A549 (cell line): ENCODE measurements at regions not wholly inside any gene's neighbourhood (a gene's known extent, or its start where the extent isn't known, plus 50 kb on each side); places are given as distances from the start of the nearest gene placed in this dataset.

Experiments used
- ATAC-seq, 2 experiments: fragments of 200-7000 bp in 1 of 2; fragments of >200 bp in 1 of 2; cut with Nextera tagmentation in 1 of 2; cut with Tn5 transposase in 1 of 2; 3 replicates each; pipeline versions ENCODE4 v1.8.0 to v1.9.1; 2018 to 2020; ENCODE audit warnings: mild to moderate bottlenecking in 1 of 2, moderate library complexity in 1 of 2
- CTCF ChIA-PET: fragments of 300-600 bp; sonication (Branson Sonifier 250); formaldehyde crosslinking; extraction: SDS; loops from one replicate; lab custom pipeline; 2021; ENCODE audit warnings: antibody characterized with exemption, inconsistent platforms; lab: Yijun Ruan, JAX
- POLR2A ChIA-PET: fragments of 350-600 bp; formaldehyde crosslinking; extraction: SDS; loops from one replicate; lab custom pipeline; 2021; ENCODE audit warnings: antibody characterized with exemption, inconsistent platforms; lab: Yijun Ruan, JAX
- DNase-seq, 2 experiments: peaks; one replicate each; pipeline versions ENCODE4 v3.0.0 to v3.0.0-alpha.2; 2011 to 2016; ENCODE audit warnings: low read depth in 1 of 2, low spot score in 1 of 2
- FAIRE-seq: peaks from 2 replicates; lab custom pipeline; 2011; peaks lifted over from hg19 to GRCh38; lab: Jason Lieb, UNC
- H3K27ac ChIP-seq, 2 experiments: fragments of >200 bp; sonication (Bioruptor Twin); formaldehyde crosslinking; 3 replicates each; pipeline ENCODE4 v1.5.1; 2016 to 2017
- H3K4me1 ChIP-seq: fragments of >200 bp; sonication (Bioruptor Twin); formaldehyde crosslinking; 3 replicates; pipeline ENCODE4 v1.6.1; 2016
- H3K4me2 ChIP-seq: fragments of >200 bp; sonication (Bioruptor Twin); formaldehyde crosslinking; 3 replicates; pipeline ENCODE4 v1.6.1; 2016
- H3K4me3 ChIP-seq: fragments of >200 bp; sonication (Bioruptor Twin); formaldehyde crosslinking; 3 replicates; pipeline ENCODE4 v1.5.1; 2016
- H3K9me3 ChIP-seq: fragments of >200 bp; sonication (Bioruptor Twin); formaldehyde crosslinking; 3 replicates; pipeline ENCODE4 v1.6.1; 2016
- ATOH8 ChIP-seq: fragments of 250-450 bp; sonication (Bioruptor Pico); IDR thresholded peaks from 2 replicates; pipeline ENCODE4 v1.5.0; 2020; ENCODE audit warnings: low read depth, mild to moderate bottlenecking, moderate library complexity
- BCL3 ChIP-seq: fragments of >200 bp; sonication (Bioruptor Twin); formaldehyde crosslinking; IDR thresholded peaks from 3 replicates; pipeline ENCODE4 v1.6.1; 2016
- CBX2 ChIP-seq: fragments of 200-600 bp; sonication (generic); IDR thresholded peaks from 2 replicates; pipeline ENCODE4 v1.6.1; 2016; ENCODE audit warnings: low read depth, mild to moderate bottlenecking, borderline replicate concordance
- CHD4 ChIP-seq: fragments of 200-600 bp; sonication (generic); IDR thresholded peaks from 2 replicates; pipeline ENCODE4 v1.6.1; 2016; ENCODE audit warnings: antibody characterized with exemption, mild to moderate bottlenecking, borderline replicate concordance
- E2F6 ChIP-seq: IDR thresholded peaks from 2 replicates; pipeline ENCODE4 v1.6.1; 2012; ENCODE audit warnings: low read depth, borderline replicate concordance
- ELK1 ChIP-seq: fragments of 150-350 bp; IDR thresholded peaks from 2 replicates; pipeline ENCODE4 v1.6.1; 2014; ENCODE audit warnings: low read depth, mild to moderate bottlenecking, low read length
- FOXS1 ChIP-seq: fragments of 250-450 bp; sonication (Bioruptor Pico); IDR thresholded peaks from 2 replicates; pipeline ENCODE4 v1.5.0; 2020; ENCODE audit warnings: mild to moderate bottlenecking, moderate library complexity
- HDAC2 ChIP-seq: fragments of 200-600 bp; sonication (generic); IDR thresholded peaks from 2 replicates; pipeline ENCODE4 v1.6.1; 2016
- HMGXB4 ChIP-seq: fragments of 250-450 bp; sonication (Bioruptor Pico); IDR thresholded peaks from 2 replicates; pipeline ENCODE4 v1.5.0; 2021; ENCODE audit warnings: mild to moderate bottlenecking, moderate library complexity, borderline replicate concordance
- HOXB13 ChIP-seq: fragments of 250-450 bp; sonication (Bioruptor Pico); IDR thresholded peaks from 2 replicates; pipeline ENCODE4 v1.5.0; 2020; ENCODE audit warnings: low read depth, mild to moderate bottlenecking, moderate library complexity
- JUN ChIP-seq, 2 experiments: fragments of >200 bp; sonication (Bioruptor Twin); formaldehyde crosslinking; IDR thresholded peaks; 2 replicates in 1 of 2; 3 replicates in 1 of 2; pipeline ENCODE4 v1.6.1; 2016 to 2017
- MAFK ChIP-seq: fragments of 450-650 bp; IDR thresholded peaks from 2 replicates; pipeline ENCODE4 v1.6.1; 2014; ENCODE audit not compliant: partially characterized antibody
- MAX ChIP-seq: IDR thresholded peaks from 2 replicates; pipeline ENCODE4 v1.6.1; 2012
- MAZ ChIP-seq: fragments of 150-350 bp; IDR thresholded peaks from 2 replicates; pipeline ENCODE4 v1.6.1; 2014; ENCODE audit warnings: antibody characterized with exemption, low read depth, low read length, borderline replicate concordance
- MYC ChIP-seq: IDR thresholded peaks from 2 replicates; pipeline ENCODE4 v1.6.1; 2012; ENCODE audit warnings: mild to moderate bottlenecking, inconsistent platforms, low read length, improper control_type of control experiment, borderline replicate concordance
- NR3C1 ChIP-seq: fragments of >200 bp; sonication (Bioruptor Twin); formaldehyde crosslinking; IDR thresholded peaks from 3 replicates; pipeline ENCODE4 v1.6.1; 2017
- POLR2AphosphoS2 ChIP-seq: conservative IDR thresholded peaks from 2 replicates; pipeline ENCODE4 v1.6.1; 2012; ENCODE audit warnings: low read length, improper control_type of control experiment, inconsistent platforms
- RAD21 ChIP-seq, 2 experiments: fragments of >200 bp in 1 of 2; sonication (Bioruptor Twin) in 1 of 2; formaldehyde crosslinking in 1 of 2; IDR thresholded peaks in 1 of 2; conservative IDR thresholded peaks in 1 of 2; 2 replicates in 1 of 2; 3 replicates in 1 of 2; pipeline ENCODE4 v1.6.1; 2012 to 2018; ENCODE audit warnings: inconsistent platforms in 1 of 2
- RARB ChIP-seq: fragments of 250-450 bp; sonication (Bioruptor Pico); IDR thresholded peaks from 2 replicates; pipeline ENCODE4 v1.8.0; 2021; ENCODE audit warnings: mild to moderate bottlenecking, moderate library complexity
- RCOR1 ChIP-seq: fragments of 150-350 bp; IDR thresholded peaks from 2 replicates; pipeline ENCODE4 v1.6.1; 2014; ENCODE audit warnings: antibody characterized with exemption, low read length, low read depth
- RNF2 ChIP-seq: fragments of 200-600 bp; sonication (generic); IDR thresholded peaks from 2 replicates; pipeline ENCODE4 v1.6.1; 2016; ENCODE audit warnings: low read depth, mild to moderate bottlenecking, antibody characterized with exemption, moderate library complexity, borderline replicate concordance
- SREBF2 ChIP-seq: fragments of 450-650 bp; IDR thresholded peaks from 2 replicates; pipeline ENCODE4 v1.6.1; 2014; ENCODE audit warnings: mild to moderate bottlenecking, moderate library complexity
- TFCP2L1 ChIP-seq: fragments of 250-450 bp; sonication (Bioruptor Pico); IDR thresholded peaks from 2 replicates; pipeline ENCODE4 v1.5.0; 2021; ENCODE audit warnings: mild to moderate bottlenecking
- TP53 ChIP-seq: fragments of 250-450 bp; sonication (Bioruptor Pico); IDR thresholded peaks from 2 replicates; pipeline ENCODE4 v1.5.0; 2021; ENCODE audit warnings: mild to moderate bottlenecking, moderate library complexity
- USF2 ChIP-seq: fragments of 450-650 bp; IDR thresholded peaks from 2 replicates; pipeline ENCODE4 v1.6.1; 2014; ENCODE audit warnings: antibody characterized with exemption
- ZC3H11A ChIP-seq: fragments of 450-650 bp; IDR thresholded peaks from 2 replicates; pipeline ENCODE4 v1.6.1; 2014; ENCODE audit warnings: antibody characterized with exemption, mild to moderate bottlenecking
- ZNF302 ChIP-seq: fragments of 250-450 bp; sonication (Bioruptor Pico); IDR thresholded peaks from 2 replicates; pipeline ENCODE4 v1.9.0; 2021; ENCODE audit warnings: inconsistent platforms, mild to moderate bottlenecking, moderate library complexity
- WGBS: methylation state at CpG from one replicate; pipeline ENCODE4 v1.1.6; 2017; ENCODE audit errors: missing lambda C conversion rate; 5-methylcytosine and 5-hydroxymethylcytosine counted together

- WGBS, result 79% methylated on average over 3 of the region's 3 CpGs
Measured at GRCh38 chr6:87935196-87935595, 112.4 kb upstream of the SPACA1 start.

GRCh38 chr6:87932361-87932760, 115.3 kb upstream of the SPACA1 start:
- FAIRE-seq (no peak), DNase-seq (no peak), ATAC-seq (no peak)
- WGBS, result 81% methylated on average over 5 of the region's 5 CpGs
- H3K9me3 ChIP-seq, result no peaks in the 10 kb centered on the region
- POLR2A ChIA-PET, result no interaction called here
- CTCF ChIA-PET, result interaction anchor here (0.7 to 3.3 kb wide), 2 partner anchors 10 to 938 kb away, joined by 5 to 8 read pairs; no protein-coding TSS in a partner anchor
- no peak overlapping the region for H3K4me2 ChIP-seq
- no peak overlapping the region for H3K27ac ChIP-seq
- no peak overlapping the region for H3K4me3 ChIP-seq
- H3K4me1 ChIP-seq, result peaks cover 3% of the 10 kb centered on the region; the same call in 1 of the 3 replicates
- TF ChIP-seq RCOR1 (no peak), ATOH8 (CRISPR knock-in tag) (no peak), USF2 (no peak), RAD21 (conservative IDR thresholded peaks at IDR 0.05 in 1 of 2, IDR thresholded peaks at IDR 0.05 in 1 of 2) (no peak), JUN (IDR thresholded peaks at IDR 0.05) (no peak), RARB (CRISPR knock-in tag) (no peak), SREBF2 (no peak), ZNF302 (CRISPR knock-in tag) (no peak), HDAC2 (no peak), TP53 (CRISPR knock-in tag) (no peak), ZC3H11A (no peak)

More at GRCh38 chr6:87935196-87935595, 112.4 kb upstream of the SPACA1 start:
- no peak overlapping the region for H3K4me2 ChIP-seq
- no peaks in the 10 kb centered on the region for H3K4me1 ChIP-seq
- TF ChIP-seq BCL3 (no peak), MYC (no peak), HMGXB4 (CRISPR knock-in tag) (no peak), MAFK (no peak), RNF2 (no peak), SREBF2 (no peak), TFCP2L1 (CRISPR knock-in tag) (no peak), E2F6 (no peak), HOXB13 (CRISPR knock-in tag) (no peak), FOXS1 (CRISPR knock-in tag) (no peak), NR3C1 (no peak), MAZ (no peak), RCOR1 (no peak), POLR2AphosphoS2 (no peak), ZC3H11A (no peak), MAX (no peak), USF2 (no peak), CHD4 (no peak), ELK1 (no peak), CBX2 (no peak)
- TF ChIP-seq, all 56 proteins: peak for 0
- ChIA-PET CTCF (interaction anchor here (1.1 kb wide), 1 partner anchor 936 kb away, joined by 4 read pairs; no protein-coding TSS in a partner anchor), POLR2A (no interaction called here)
- ATAC-seq (no peak), FAIRE-seq (no peak), DNase-seq (no peak)
- Histone ChIP-seq H3K27ac (no peak overlapping the region), H3K4me3 (no peak overlapping the region), H3K9me3 (no peaks in the 10 kb centered on the region)
